HG03159 (cell line): ENCODE measurements at regions not wholly inside any gene's neighbourhood (a gene's known extent, or its start where the extent isn't known, plus 50 kb on each side); places are given as distances from the start of the nearest gene placed in this dataset.
"Not testable (repeated sequence)": the region's sequence is repeated elsewhere in the genome, so short reads cannot be mapped to it uniquely, and the experiment has no call there.

Source experiments
- ATAC-seq: cut with Tn5 transposase; IDR thresholded peaks from one replicate; pipeline ENCODE4 v1.9.1; 2021; ENCODE audit warnings: mild to moderate bottlenecking, moderate library complexity; ENCODE audit not compliant: unreplicated experiment

GRCh38 chr5:96209829-96210228 lies 223.2 kb downstream of the PCSK1 start:
- no peak for ATAC-seq

GRCh38 chr5:96207420-96207819 lies 225.6 kb downstream of the PCSK1 start:
- ATAC-seq: no peak

- no peak for ATAC-seq
These were observed 229.3 kb downstream of the PCSK1 start for GRCh38 chr5:96203761-96204160.

- ATAC-seq: no peak
These were observed 231.5 kb downstream of the PCSK1 start for GRCh38 chr5:96201503-96201902.

- no peak for ATAC-seq
These were observed 232.4 kb downstream of the PCSK1 start for GRCh38 chr5:96200641-96201040.

GRCh38 chr5:96199713-96200183 lies 233.3 kb downstream of the PCSK1 start:
- ATAC-seq: no peak

- no peak for ATAC-seq
These were observed 234.5 kb downstream of the PCSK1 start for GRCh38 chr5:96198356-96199058.

- ATAC-seq: not testable (repeated sequence)
These were observed 235.3 kb downstream of the PCSK1 start for GRCh38 chr5:96197767-96198166.

GRCh38 chr5:96197347-96197746 lies 235.7 kb upstream of the ELL2 start:
- no peak for ATAC-seq

GRCh38 chr5:96196890-96197289 lies 235.2 kb upstream of the ELL2 start:
- ATAC-seq: no peak

- ATAC-seq: no peak
These were observed 234.8 kb upstream of the ELL2 start for GRCh38 chr5:96196407-96196806.

- no peak for ATAC-seq
These were observed 233.5 kb upstream of the ELL2 start for GRCh38 chr5:96195123-96195522.

GRCh38 chr5:96194593-96194992 lies 232.9 kb upstream of the ELL2 start:
- no peak for ATAC-seq

GRCh38 chr5:96193946-96194345 lies 232.3 kb upstream of the ELL2 start:
- no peak for ATAC-seq

- ATAC-seq: no peak
These were observed 228.3 kb upstream of the ELL2 start for GRCh38 chr5:96189987-96190386.

GRCh38 chr5:96189028-96189826 lies 227.6 kb upstream of the ELL2 start:
- no peak for ATAC-seq

- ATAC-seq: no peak
These were observed 225.8 kb upstream of the ELL2 start for GRCh38 chr5:96187309-96188027.

- ATAC-seq: not testable (repeated sequence)
These were observed 222.9 kb upstream of the ELL2 start for GRCh38 chr5:96184510-96184909.

- ATAC-seq: no peak
These were observed 219.2 kb upstream of the ELL2 start for GRCh38 chr5:96180684-96181435.

GRCh38 chr5:96177303-96177869 lies 215.7 kb upstream of the ELL2 start:
- peak; percentile 85 for ATAC-seq
